ENCODE measurements at regions not wholly inside any gene's neighbourhood (a gene's known extent, or its start where the extent isn't known, plus 50 kb on each side); places are given as distances from the start of the nearest gene placed in this dataset.

DNA sequence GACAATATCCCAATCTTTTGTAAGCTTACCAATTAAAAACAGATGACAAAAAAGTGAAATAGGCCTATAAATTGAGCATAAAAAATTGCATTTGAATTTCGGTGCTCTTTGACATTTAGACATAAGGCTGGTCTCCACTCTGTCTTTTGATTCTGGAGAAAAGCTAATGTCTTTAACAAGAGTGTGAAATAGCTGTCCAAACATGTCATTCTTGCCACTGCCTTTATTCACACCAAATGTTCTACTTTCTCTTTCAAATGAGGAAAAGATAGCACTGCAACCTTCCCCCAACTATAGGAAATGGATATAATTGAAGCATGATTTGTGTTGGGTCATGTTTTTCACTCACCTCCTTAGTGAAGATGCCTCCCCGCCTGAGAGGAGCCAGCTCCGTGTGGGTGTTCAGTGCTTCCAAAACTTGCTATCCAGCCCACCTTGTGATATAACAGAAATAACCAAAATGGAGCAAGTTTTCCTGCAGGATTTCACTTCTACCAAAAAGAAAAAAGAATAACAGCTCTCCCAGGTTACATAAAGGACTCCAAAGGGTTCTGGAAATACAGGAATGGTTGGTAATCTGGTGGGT lies 55.2 kb upstream of the STK32A start:
- no peak for TF ChIP-seq POLR2A (IDR thresholded peaks at IDR 0.05)
- no peak for TF ChIP-seq CTCF (IDR thresholded peaks at IDR 0.05)
